ENCODE measurements at regions not wholly inside any gene's neighbourhood (a gene's known extent, or its start where the extent isn't known, plus 50 kb on each side); places are given as distances from the start of the nearest gene placed in this dataset.

DNA sequence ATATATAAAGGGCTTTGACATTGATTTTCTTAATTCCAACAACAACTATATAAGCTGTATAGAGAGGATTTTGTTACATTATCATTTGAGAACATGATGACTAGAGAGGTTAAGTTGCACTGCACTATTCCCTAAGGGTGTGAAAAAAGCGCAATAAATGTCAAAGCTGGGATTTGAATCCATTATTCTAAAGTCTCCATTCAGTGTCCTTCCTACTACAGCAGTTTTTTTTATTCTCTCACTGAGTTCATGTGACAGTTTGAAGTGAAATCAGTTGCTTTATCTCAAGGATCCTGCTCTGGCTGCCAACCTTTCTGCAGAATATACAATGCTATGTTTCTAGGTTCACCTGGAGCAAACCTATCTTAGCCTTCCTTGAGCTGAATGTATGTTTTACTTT, 177.5 kb downstream of the ANKRD50 start:
- WGBS, 2 donors (ENCODE audit: extremely low coverage in 2 of 2, insufficient read length in 2 of 2, insufficient replicate concordance in 1 of 2), result no CpG with 5 or more reads among the region's 1 CpG
- Histone ChIP-seq H3K36me3 (replicated peaks in 1 of 2; ENCODE audit: control insufficient read depth in 2 of 2, insufficient read depth in 2 of 2, low read length in 2 of 2) (no peaks in the 10 kb centered on the region), H3K27ac (replicated peaks; ENCODE audit: low read length) (no peak overlapping the region), H3K4ac (ENCODE audit: low read length) (no peak overlapping the region), H4K91ac (ENCODE audit: low read depth, low read length, poor library complexity) (no peak overlapping the region), H2AK5ac (ENCODE audit: low read depth, low read length) (no peak overlapping the region), H3K23ac (ENCODE audit: low read depth, low read length, poor library complexity) (no peak overlapping the region), H2AFZ (ENCODE audit: low read length) (peak overlapping the region; percentile 35), H2BK12ac (ENCODE audit: low read length) (no peak overlapping the region), H2BK5ac (ENCODE audit: low read length) (no peak overlapping the region), H3K79me1 (ENCODE audit: low read depth, low read length) (no peaks in the 10 kb centered on the region), H3K14ac (ENCODE audit: low read length) (no peak overlapping the region), H3K4me3 (ENCODE audit: low read length in 2 of 2) (no peak overlapping the region), H2BK120ac (ENCODE audit: low read depth, low read length) (no peak overlapping the region), H2BK15ac (ENCODE audit: low read length) (no peak overlapping the region), H3K4me1 (ENCODE audit: control insufficient read depth in 2 of 2, insufficient read depth in 1 of 2, low read depth in 1 of 2, low read length in 2 of 2) (peaks cover 3 to 7% of the 10 kb centered on the region in 2 donors), H3K9ac (ENCODE audit: low read depth, low read length, poor library complexity) (no peak overlapping the region), H3K18ac (ENCODE audit: low read length) (no peak overlapping the region), H4K8ac (ENCODE audit: low read depth, low read length) (no peak overlapping the region), H3K9me3 (replicated peaks in 1 of 2; ENCODE audit: control insufficient read depth in 2 of 2, insufficient read depth in 1 of 2, low read depth in 1 of 2, low read length in 2 of 2) (no peaks in the 10 kb centered on the region), H3K27me3 (ENCODE audit: control insufficient read depth in 3 of 3, insufficient read depth in 3 of 3, low read depth in 1 of 3, low read length in 3 of 3) (no peaks in the 10 kb centered on the region), H3K4me2 (ENCODE audit: insufficient read depth, low read length, poor library complexity, severe bottlenecking) (no peak overlapping the region)
- DNase-seq (ENCODE audit: low spot score), result no peak

DNA sequence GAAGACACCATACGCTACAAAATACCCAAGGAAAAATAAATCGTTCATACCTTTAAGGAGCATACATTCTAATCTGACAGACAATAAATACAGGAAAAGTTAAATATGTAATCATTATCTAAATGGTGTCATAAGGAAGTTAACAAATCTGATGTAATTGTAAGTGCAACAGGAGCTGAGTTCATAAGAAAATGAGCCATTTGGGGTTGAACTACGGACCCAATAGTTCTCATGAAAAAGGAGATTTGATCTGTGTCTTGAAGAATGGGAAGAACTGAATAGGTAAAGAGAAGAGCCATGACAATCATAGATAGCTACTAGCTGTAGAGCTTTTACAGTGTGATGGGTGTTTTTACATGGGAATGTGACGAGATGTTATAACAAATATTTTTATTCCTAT, 175.6 kb downstream of the ANKRD50 start:
- no peak overlapping the region for H2AK5ac ChIP-seq (ENCODE audit: low read depth, low read length)
- H3K4me1 ChIP-seq (ENCODE audit: control insufficient read depth in 2 of 2, insufficient read depth in 1 of 2, low read depth in 1 of 2, low read length in 2 of 2), result peaks cover 3 to 7% of the 10 kb centered on the region in 2 donors
- no peak overlapping the region for H2BK120ac ChIP-seq (ENCODE audit: low read depth, low read length)
- no peak overlapping the region for H3K23ac ChIP-seq (ENCODE audit: low read depth, low read length, poor library complexity)
- H4K91ac ChIP-seq (ENCODE audit: low read depth, low read length, poor library complexity), result no peak overlapping the region
- no peak overlapping the region for H3K4me3 ChIP-seq (ENCODE audit: low read length in 2 of 2)
- H3K79me1 ChIP-seq (ENCODE audit: low read depth, low read length), result no peaks in the 10 kb centered on the region
- DNase-seq (ENCODE audit: low spot score), result no peak
- H3K14ac ChIP-seq (ENCODE audit: low read length), result no peak overlapping the region
- H2AFZ ChIP-seq (ENCODE audit: low read length), result no peak overlapping the region
- H3K27ac ChIP-seq (replicated peaks; ENCODE audit: low read length), result no peak overlapping the region
- H3K27me3 ChIP-seq (ENCODE audit: control insufficient read depth in 3 of 3, insufficient read depth in 3 of 3, low read depth in 1 of 3, low read length in 3 of 3), result no peaks in the 10 kb centered on the region
- no peak overlapping the region for H3K4me2 ChIP-seq (ENCODE audit: insufficient read depth, low read length, poor library complexity, severe bottlenecking)
- no peak overlapping the region for H3K4ac ChIP-seq (ENCODE audit: low read length)
- H4K8ac ChIP-seq (ENCODE audit: low read depth, low read length), result no peak overlapping the region
- H3K18ac ChIP-seq (ENCODE audit: low read length), result no peak overlapping the region
- H3K9ac ChIP-seq (ENCODE audit: low read depth, low read length, poor library complexity), result no peak overlapping the region
- no peak overlapping the region for H2BK5ac ChIP-seq (ENCODE audit: low read length)
- no peaks in the 10 kb centered on the region for H3K36me3 ChIP-seq (replicated peaks in 1 of 2; ENCODE audit: control insufficient read depth in 2 of 2, insufficient read depth in 2 of 2, low read length in 2 of 2)
- no peak overlapping the region for H2BK12ac ChIP-seq (ENCODE audit: low read length)
- H2BK15ac ChIP-seq (ENCODE audit: low read length), result no peak overlapping the region
- WGBS, 2 donors (ENCODE audit: extremely low coverage in 2 of 2, insufficient read length in 2 of 2, insufficient replicate concordance in 1 of 2), result no CpG with 5 or more reads among the region's 4 CpGs
- no peaks in the 10 kb centered on the region for H3K9me3 ChIP-seq (replicated peaks in 1 of 2; ENCODE audit: control insufficient read depth in 2 of 2, insufficient read depth in 1 of 2, low read depth in 1 of 2, low read length in 2 of 2)

DNA sequence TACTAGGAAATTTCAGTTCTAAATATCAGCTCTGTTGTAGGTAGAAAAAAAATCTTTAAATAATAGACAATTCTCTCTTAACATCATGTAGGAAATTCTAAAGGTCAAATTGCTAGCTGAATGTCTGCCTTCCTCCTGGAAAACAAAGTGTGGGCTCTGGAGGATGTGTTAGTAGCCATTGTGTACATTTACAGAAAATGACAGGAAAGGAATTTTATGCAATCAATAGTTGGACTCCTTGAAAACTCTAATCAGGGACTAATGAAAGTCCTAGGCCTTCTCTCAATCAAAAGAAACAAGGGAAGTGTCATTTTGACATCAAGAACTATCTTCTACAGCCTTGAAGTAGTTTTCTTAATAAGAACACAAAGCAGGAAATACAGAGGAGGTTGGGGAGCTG, 174.6 kb downstream of the ANKRD50 start:
- no peak overlapping the region for H3K27ac ChIP-seq (replicated peaks; ENCODE audit: low read length)
- H2BK5ac ChIP-seq (ENCODE audit: low read length), result no peak overlapping the region
- H3K4me2 ChIP-seq (ENCODE audit: insufficient read depth, low read length, poor library complexity, severe bottlenecking), result no peak overlapping the region
- H2AK5ac ChIP-seq (ENCODE audit: low read depth, low read length), result no peak overlapping the region
- no peak overlapping the region for H3K9ac ChIP-seq (ENCODE audit: low read depth, low read length, poor library complexity)
- peak overlapping the region; percentile 89 for H2AFZ ChIP-seq (ENCODE audit: low read length)
- H2BK12ac ChIP-seq (ENCODE audit: low read length), result no peak overlapping the region
- H3K18ac ChIP-seq (ENCODE audit: low read length), result no peak overlapping the region
- peaks cover under 1 to 7% of the 10 kb centered on the region in 2 donors for H3K4me1 ChIP-seq (ENCODE audit: control insufficient read depth in 2 of 2, insufficient read depth in 1 of 2, low read depth in 1 of 2, low read length in 2 of 2)
- H4K8ac ChIP-seq (ENCODE audit: low read depth, low read length), result no peak overlapping the region
- H2BK15ac ChIP-seq (ENCODE audit: low read length), result no peak overlapping the region
- no peaks in the 10 kb centered on the region for H3K79me1 ChIP-seq (ENCODE audit: low read depth, low read length)
- no peak overlapping the region for H4K91ac ChIP-seq (ENCODE audit: low read depth, low read length, poor library complexity)
- H2BK120ac ChIP-seq (ENCODE audit: low read depth, low read length), result no peak overlapping the region
- DNase-seq (ENCODE audit: low spot score), result no peak
- no peak overlapping the region for H3K14ac ChIP-seq (ENCODE audit: low read length)
- no peaks in the 10 kb centered on the region for H3K9me3 ChIP-seq (replicated peaks in 1 of 2; ENCODE audit: control insufficient read depth in 2 of 2, insufficient read depth in 1 of 2, low read depth in 1 of 2, low read length in 2 of 2)
- H3K23ac ChIP-seq (ENCODE audit: low read depth, low read length, poor library complexity), result no peak overlapping the region
- H3K36me3 ChIP-seq (replicated peaks in 1 of 2; ENCODE audit: control insufficient read depth in 2 of 2, insufficient read depth in 2 of 2, low read length in 2 of 2), result no peaks in the 10 kb centered on the region
- H3K4me3 ChIP-seq (ENCODE audit: low read length in 2 of 2), result no peak overlapping the region
- no peaks in the 10 kb centered on the region for H3K27me3 ChIP-seq (ENCODE audit: control insufficient read depth in 3 of 3, insufficient read depth in 3 of 3, low read depth in 1 of 3, low read length in 3 of 3)
- H3K4ac ChIP-seq (ENCODE audit: low read length), result no peak overlapping the region

DNA sequence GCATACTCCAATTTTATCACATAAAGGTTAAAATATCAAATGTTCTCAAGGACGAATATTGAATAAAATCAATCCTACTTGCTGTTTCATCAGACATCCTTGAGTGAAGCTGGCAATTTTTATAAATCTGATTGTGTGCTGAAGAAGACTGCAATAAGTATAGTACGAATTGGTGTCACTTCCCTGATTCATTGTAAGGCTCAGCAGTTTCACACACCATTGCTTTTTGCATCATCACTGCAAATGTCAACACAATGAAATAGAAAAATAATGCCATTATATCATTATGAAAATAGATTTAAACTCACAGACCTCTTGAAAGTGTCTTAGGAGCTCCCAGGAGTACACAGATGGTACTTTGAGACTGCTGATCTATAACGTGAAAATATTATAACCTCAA, 172.5 kb downstream of the ANKRD50 start:
- Histone ChIP-seq H3K23ac (ENCODE audit: low read depth, low read length, poor library complexity) (no peak overlapping the region), H2BK15ac (ENCODE audit: low read length) (no peak overlapping the region), H2AK5ac (ENCODE audit: low read depth, low read length) (no peak overlapping the region), H3K4ac (ENCODE audit: low read length) (no peak overlapping the region), H3K79me1 (ENCODE audit: low read depth, low read length) (no peaks in the 10 kb centered on the region), H3K9me3 (replicated peaks in 1 of 2; ENCODE audit: control insufficient read depth in 2 of 2, insufficient read depth in 1 of 2, low read depth in 1 of 2, low read length in 2 of 2) (no peaks in the 10 kb centered on the region), H3K27ac (replicated peaks; ENCODE audit: low read length) (no peak overlapping the region), H3K18ac (ENCODE audit: low read length) (no peak overlapping the region), H3K36me3 (replicated peaks in 1 of 2; ENCODE audit: control insufficient read depth in 2 of 2, insufficient read depth in 2 of 2, low read length in 2 of 2) (no peaks in the 10 kb centered on the region), H3K4me1 (ENCODE audit: control insufficient read depth in 2 of 2, insufficient read depth in 1 of 2, low read depth in 1 of 2, low read length in 2 of 2) (peaks cover 0 to 7% of the 10 kb centered on the region in 2 donors), H4K8ac (ENCODE audit: low read depth, low read length) (no peak overlapping the region), H3K27me3 (ENCODE audit: control insufficient read depth in 3 of 3, insufficient read depth in 3 of 3, low read depth in 1 of 3, low read length in 3 of 3) (no peaks in the 10 kb centered on the region), H3K4me3 (ENCODE audit: low read length in 2 of 2) (no peak overlapping the region), H3K9ac (ENCODE audit: low read depth, low read length, poor library complexity) (no peak overlapping the region), H3K14ac (ENCODE audit: low read length) (no peak overlapping the region), H3K4me2 (ENCODE audit: insufficient read depth, low read length, poor library complexity, severe bottlenecking) (no peak overlapping the region), H2BK120ac (ENCODE audit: low read depth, low read length) (no peak overlapping the region), H2BK12ac (ENCODE audit: low read length) (no peak overlapping the region), H2BK5ac (ENCODE audit: low read length) (no peak overlapping the region), H4K91ac (ENCODE audit: low read depth, low read length, poor library complexity) (no peak overlapping the region), H2AFZ (ENCODE audit: low read length) (no peak overlapping the region)
- DNase-seq (ENCODE audit: low spot score), result no peak
- no CpG with 5 or more reads among the region's 3 CpGs for WGBS, 2 donors (ENCODE audit: extremely low coverage in 2 of 2, insufficient read length in 2 of 2, insufficient replicate concordance in 1 of 2)
